GM23248 (cell line): ENCODE measurements at regions not wholly inside any gene's neighbourhood (a gene's known extent, or its start where the extent isn't known, plus 50 kb on each side); places are given as distances from the start of the nearest gene placed in this dataset.
"Not testable (repeated sequence)": the region's sequence is repeated elsewhere in the genome, so short reads cannot be mapped to it uniquely, and the experiment has no call there.

Experiments used
- DNase-seq: peaks from one replicate; pipeline ENCODE4 v3.0.0-alpha.2; 2015
- H2AFZ ChIP-seq: fragments of 200-600 bp; sonication (generic); 2 replicates; pipeline ENCODE4 v1.6.1; 2016; ENCODE audit warnings: antibody characterized with exemption
- H3F3A ChIP-seq: fragments of 200-600 bp; sonication (generic); 2 replicates; pipeline ENCODE4 v1.6.1; 2016; ENCODE audit warnings: mild to moderate bottlenecking, antibody characterized with exemption, mixed run types; ENCODE audit not compliant: insufficient read depth
- H3K27ac ChIP-seq: fragments of 200-600 bp; sonication (generic); 2 replicates; pipeline ENCODE4 v1.5.1; 2016; ENCODE audit warnings: mild to moderate bottlenecking
- H3K27me3 ChIP-seq: fragments of 200-600 bp; sonication (generic); replicated peaks from 2 replicates; pipeline ENCODE4 v1.6.1; 2016; ENCODE audit warnings: mild to moderate bottlenecking; ENCODE audit not compliant: insufficient read depth
- H3K36me3 ChIP-seq: fragments of 200-600 bp; sonication (generic); 2 replicates; pipeline ENCODE4 v1.6.1; 2016; ENCODE audit warnings: low read depth, mild to moderate bottlenecking
- H3K4me1 ChIP-seq: fragments of 200-600 bp; sonication (generic); 2 replicates; pipeline ENCODE4 v1.6.1; 2016; ENCODE audit warnings: mild to moderate bottlenecking; ENCODE audit not compliant: insufficient read depth
- H3K4me2 ChIP-seq: fragments of 200-600 bp; sonication (generic); one replicate; pipeline ENCODE4 v1.6.1; 2016; ENCODE audit warnings: mild to moderate bottlenecking; ENCODE audit not compliant: unreplicated experiment
- H3K4me3 ChIP-seq: fragments of 200-600 bp; sonication (generic); 2 replicates; pipeline ENCODE4 v1.5.1; 2016; ENCODE audit warnings: mild to moderate bottlenecking
- H3K79me2 ChIP-seq: fragments of 200-600 bp; sonication (generic); 2 replicates; pipeline ENCODE4 v1.6.1; 2016; ENCODE audit warnings: mild to moderate bottlenecking; ENCODE audit not compliant: insufficient read depth
- H3K9ac ChIP-seq: fragments of 200-600 bp; sonication (generic); 2 replicates; pipeline ENCODE4 v1.6.1; 2016; ENCODE audit warnings: mild to moderate bottlenecking
- H3K9me2 ChIP-seq: fragments of 200-600 bp; sonication (generic); 2 replicates; pipeline ENCODE4 v1.6.1; 2016; ENCODE audit warnings: mixed run types, mild to moderate bottlenecking, moderate library complexity; ENCODE audit not compliant: insufficient read depth
- H3K9me3 ChIP-seq: fragments of 200-600 bp; sonication (generic); one replicate; pipeline ENCODE4 v1.6.1; 2017; ENCODE audit warnings: low read depth
- H4K20me1 ChIP-seq: fragments of 200-600 bp; sonication (generic); 2 replicates; pipeline ENCODE4 v1.6.0; 2016; ENCODE audit not compliant: insufficient read depth
- EZH2 ChIP-seq: fragments of 200-600 bp; sonication (generic); IDR thresholded peaks from 2 replicates; pipeline ENCODE4 v1.6.1; 2018; ENCODE audit warnings: antibody characterized with exemption, mild to moderate bottlenecking; ENCODE audit not compliant: insufficient read depth, poor library complexity, severe bottlenecking
- EZH2phosphoT487 ChIP-seq: fragments of 200-600 bp; sonication (generic); IDR thresholded peaks from 2 replicates; pipeline ENCODE4 v1.6.1; 2018; ENCODE audit warnings: antibody characterized with exemption, moderate library complexity, mild to moderate bottlenecking, low read depth; ENCODE audit not compliant: insufficient read depth
- WGBS, 2 experiments: methylation state at CpG; one replicate each; pipeline ENCODE4 v1.1.6; 2015 to 2017; ENCODE audit warnings: low lambda C conversion rate in 2 of 2, low coverage in 1 of 2; ENCODE audit errors: missing lambda C conversion rate in 2 of 2; 5-methylcytosine and 5-hydroxymethylcytosine counted together
- in situ Hi-C: fragments of 300-500 bp; cut with MboI; formaldehyde crosslinking; loops from 2 replicates; pipeline ENCODE4 v1.15.0; 2020

GRCh38 chr7:51607447-51607846 lies 290.8 kb upstream of the COBL start:
- no peak overlapping the region for H3K9ac ChIP-seq
- 34% methylated on average over 11 of the region's 11 CpGs for WGBS, 2 experiments
- in situ Hi-C loops, result no loop called here

GRCh38 chr7:51606601-51607154 lies 290.1 kb upstream of the COBL start:
- Histone ChIP-seq H3K9ac (no peak overlapping the region), H4K20me1 (no peaks in the 10 kb centered on the region), H2AFZ (no peak overlapping the region), H3K27me3 (no peaks in the 10 kb centered on the region), H3K4me3 (no peak overlapping the region), H3K79me2 (no peaks in the 10 kb centered on the region), H3K4me2 (no peak overlapping the region), H3K9me2 (no peaks in the 10 kb centered on the region), H3K36me3 (no peaks in the 10 kb centered on the region), H3K4me1 (no peaks in the 10 kb centered on the region), H3K9me3 (no peaks in the 10 kb centered on the region), H3K27ac (no peak overlapping the region), H3F3A (no peaks in the 10 kb centered on the region)
- 43 to 45% methylated on average over 16 to 17 of the region's 17 CpGs for WGBS, 2 experiments
- in situ Hi-C loops, result no loop called here
- TF ChIP-seq EZH2phosphoT487 (no peak), EZH2 (no peak)
- DNase-seq, result no peak

More at GRCh38 chr7:51607447-51607846, 290.8 kb upstream of the COBL start:
- H3K27ac ChIP-seq, result no peak overlapping the region
- no peaks in the 10 kb centered on the region for H3K36me3 ChIP-seq
- no peak overlapping the region for H3K4me2 ChIP-seq
- no peaks in the 10 kb centered on the region for H3K27me3 ChIP-seq
- no peak overlapping the region for H3K4me3 ChIP-seq
- no peaks in the 10 kb centered on the region for H4K20me1 ChIP-seq
- no peaks in the 10 kb centered on the region for H3K4me1 ChIP-seq
- no peaks in the 10 kb centered on the region for H3K9me3 ChIP-seq
- no peak for DNase-seq
- no peak for TF ChIP-seq EZH2phosphoT487
- no peak for TF ChIP-seq EZH2
- H2AFZ ChIP-seq, result no peak overlapping the region
- H3K9me2 ChIP-seq, result no peaks in the 10 kb centered on the region
- H3K79me2 ChIP-seq, result no peaks in the 10 kb centered on the region
- H3F3A ChIP-seq, result no peaks in the 10 kb centered on the region

- Histone ChIP-seq H3K9ac (no peak overlapping the region), H3K36me3 (no peaks in the 10 kb centered on the region), H2AFZ (no peak overlapping the region), H3F3A (no peaks in the 10 kb centered on the region), H3K79me2 (no peaks in the 10 kb centered on the region), H3K27ac (no peak overlapping the region), H3K4me1 (no peaks in the 10 kb centered on the region), H3K4me2 (no peak overlapping the region), H3K9me2 (no peaks in the 10 kb centered on the region), H3K4me3 (no peak overlapping the region), H3K27me3 (no peaks in the 10 kb centered on the region), H3K9me3 (no peaks in the 10 kb centered on the region), H4K20me1 (no peaks in the 10 kb centered on the region)
- in situ Hi-C loops, result no loop called here
- no peak for DNase-seq
- TF ChIP-seq EZH2phosphoT487, result no peak
- TF ChIP-seq EZH2, result no peak
- 48 to 59% methylated on average over 2 of the region's 2 CpGs for WGBS, 2 experiments
These were observed 285.8 kb upstream of the COBL start for GRCh38 chr7:51602376-51602775.

- Histone ChIP-seq H3K9ac (no peak overlapping the region), H3K4me1 (no peaks in the 10 kb centered on the region)
- in situ Hi-C loops, result no loop called here
These were observed 284.9 kb upstream of the COBL start for GRCh38 chr7:51601461-51601860.

GRCh38 chr7:51599935-51600334 lies 283.3 kb upstream of the COBL start:
- H3K9me3 ChIP-seq, DNase-seq, H3K4me1 ChIP-seq, H4K20me1 ChIP-seq, H3K4me3 ChIP-seq, H3K9ac ChIP-seq, H3K4me2 ChIP-seq, H3K36me3 ChIP-seq, in situ Hi-C loops, H3K27me3 ChIP-seq, H3F3A ChIP-seq, H2AFZ ChIP-seq, H3K9me2 ChIP-seq, H3K27ac ChIP-seq, H3K79me2 ChIP-seq: not testable (repeated sequence)
- 31 to 43% methylated on average over 5 to 9 of the region's 9 CpGs for WGBS, 2 experiments

More at GRCh38 chr7:51601461-51601860, 284.9 kb upstream of the COBL start:
- no peak overlapping the region for H2AFZ ChIP-seq
- H3K27ac ChIP-seq, result no peak overlapping the region
- H3K36me3 ChIP-seq, result no peaks in the 10 kb centered on the region
- 6 to 9% methylated on average over 3 of the region's 3 CpGs for WGBS, 2 experiments
- H3K4me3 ChIP-seq, result no peak overlapping the region
- no peaks in the 10 kb centered on the region for H3K79me2 ChIP-seq
- H3K4me2 ChIP-seq, result no peak overlapping the region
- H4K20me1 ChIP-seq, result no peaks in the 10 kb centered on the region
- no peaks in the 10 kb centered on the region for H3K9me3 ChIP-seq
- no peak for DNase-seq
- H3K27me3 ChIP-seq, result no peaks in the 10 kb centered on the region
- no peaks in the 10 kb centered on the region for H3F3A ChIP-seq
- no peaks in the 10 kb centered on the region for H3K9me2 ChIP-seq
- TF ChIP-seq EZH2phosphoT487 (no peak), EZH2 (no peak)
